NCI-H82 treated with DMSO at 0.1 percent for 48 hours (cell line): ENCODE measurements at regions not wholly inside any gene's neighbourhood (a gene's known extent, or its start where the extent isn't known, plus 50 kb on each side); places are given as distances from the start of the nearest gene placed in this dataset.
"Not testable (repeated sequence)": the region's sequence is repeated elsewhere in the genome, so short reads cannot be mapped to it uniquely, and the experiment has no call there.

Experiments used
- DNase-seq: peaks from one replicate; lab custom pipeline; 2025; ENCODE audit not compliant: unreplicated experiment; lab: John Stamatoyannopoulos, UW

DNA sequence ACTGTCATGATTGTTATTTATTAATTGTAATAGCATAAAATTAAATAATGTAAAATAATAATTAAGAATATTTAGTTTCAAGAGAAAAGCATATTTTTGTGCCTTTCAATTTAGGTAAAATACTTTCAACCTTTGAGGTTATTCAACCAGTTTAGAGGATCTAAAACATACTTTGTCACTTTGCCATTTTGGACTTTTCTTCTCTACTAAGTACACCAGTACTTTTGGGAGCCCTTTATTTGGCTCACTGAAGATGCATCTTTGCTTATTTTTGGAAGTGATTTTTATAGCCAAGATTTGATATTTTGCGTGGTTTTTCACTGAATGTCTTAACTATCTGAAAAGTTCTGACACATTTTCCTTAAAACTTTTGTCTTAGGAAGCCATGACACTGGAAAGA is 860.5 kb downstream of the SORCS1 start:
- DNase-seq = no peak

DNA sequence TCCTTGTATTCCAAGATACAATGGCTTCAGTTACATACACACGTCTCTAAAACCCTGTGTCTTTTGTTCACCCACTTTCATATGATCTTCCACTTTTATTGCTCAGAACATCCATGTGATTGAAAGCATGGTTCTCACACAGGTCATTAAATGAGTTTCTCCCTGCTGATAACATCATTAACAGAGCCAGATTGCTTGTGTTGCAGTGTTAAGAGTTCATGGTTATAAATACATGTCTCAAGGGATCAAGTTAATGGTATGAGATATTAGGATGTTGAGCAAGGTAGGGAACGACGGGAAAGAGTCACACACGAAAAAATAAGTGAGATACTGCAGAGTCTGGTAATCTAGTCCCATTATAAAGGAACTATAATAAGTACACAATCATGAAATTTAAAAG is 861.5 kb downstream of the SORCS1 start:
- no peak for DNase-seq

DNA sequence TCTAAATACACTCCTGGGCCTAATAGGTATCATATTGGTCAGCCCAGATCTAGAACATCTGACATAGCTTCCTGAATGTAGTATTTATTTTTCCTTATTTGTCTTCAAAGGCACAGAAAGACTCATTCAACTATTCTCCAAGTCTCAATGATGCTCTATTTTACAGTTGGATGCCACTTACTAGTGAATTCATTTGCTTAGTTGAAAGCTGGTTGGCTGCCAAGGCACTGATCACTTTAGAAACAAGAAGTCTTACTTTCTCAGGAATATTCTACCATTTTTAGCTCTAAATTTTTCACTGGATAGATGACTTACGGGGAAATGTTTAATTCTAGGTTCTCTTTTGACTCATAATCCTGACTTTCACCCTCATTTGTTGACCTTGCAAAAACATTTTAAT is 863.4 kb downstream of the SORCS1 start:
- DNase-seq = no peak

DNA sequence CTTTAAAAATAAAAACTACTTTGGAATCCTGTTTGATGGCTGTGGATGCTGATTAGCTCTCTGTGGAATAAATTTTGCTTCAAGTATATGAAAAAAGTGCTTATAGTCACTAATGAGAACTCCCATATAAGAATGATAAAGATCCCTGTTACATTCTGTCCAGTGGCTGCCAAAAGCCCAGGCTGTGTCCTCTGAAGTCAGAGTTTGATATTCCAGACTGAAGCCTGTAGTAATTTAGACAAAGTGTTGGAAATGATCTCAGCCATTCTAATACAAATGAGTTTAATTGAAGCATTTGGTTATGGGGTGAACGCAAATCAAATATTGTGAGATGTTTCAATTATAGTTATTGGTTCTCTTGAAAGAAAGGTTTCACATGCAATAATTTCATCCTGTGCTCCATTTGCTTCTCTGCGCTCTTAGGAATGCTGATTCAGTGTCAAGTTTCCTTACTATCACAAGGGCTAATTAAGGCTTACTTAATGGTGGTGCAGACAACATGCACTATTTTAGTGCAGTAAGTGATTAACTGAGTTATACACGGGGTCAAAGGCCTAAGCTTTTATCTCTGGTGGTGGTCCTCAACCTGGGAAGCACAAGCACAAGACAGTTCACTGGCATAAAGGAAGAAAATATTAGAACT is 867.6 kb downstream of the SORCS1 start:
- DNase-seq = no peak

DNA sequence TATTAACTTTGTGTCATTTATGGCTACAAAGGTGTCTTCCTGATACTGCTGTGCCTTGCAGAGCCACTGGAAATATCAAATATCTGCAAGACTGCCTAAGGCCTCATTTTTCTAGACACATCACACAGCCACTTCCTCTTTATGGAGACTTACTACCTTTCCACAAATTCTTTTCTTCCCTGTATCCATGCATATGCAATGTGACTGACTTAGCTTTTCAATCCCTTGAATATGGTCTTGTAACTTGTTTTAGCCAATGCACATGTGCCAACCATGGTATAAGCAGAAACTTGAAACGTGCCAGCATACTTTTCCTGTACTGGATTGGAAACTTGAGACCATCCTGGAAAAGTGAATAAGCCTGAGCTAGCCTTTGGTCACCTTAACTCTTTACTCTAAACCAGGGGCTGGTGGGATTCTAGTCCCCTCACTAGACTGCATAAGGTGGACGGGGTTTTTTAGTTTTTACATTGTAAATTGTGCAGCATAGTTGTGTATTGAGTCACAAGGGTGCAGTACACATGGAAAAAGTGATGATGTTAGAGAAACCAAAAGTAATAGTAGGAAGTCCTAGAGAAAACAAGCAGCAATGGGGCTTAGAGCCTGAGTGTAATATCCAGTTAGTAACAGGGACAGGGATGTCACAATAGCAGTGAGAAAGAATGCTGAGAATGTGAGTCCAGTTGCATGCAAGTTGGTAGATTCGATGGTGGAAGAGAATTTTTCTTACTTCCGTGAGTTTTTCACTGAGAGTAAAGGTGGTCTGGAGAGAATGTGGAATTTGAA is 879.5 kb downstream of the SORCS1 start:
- no peak for DNase-seq

DNA sequence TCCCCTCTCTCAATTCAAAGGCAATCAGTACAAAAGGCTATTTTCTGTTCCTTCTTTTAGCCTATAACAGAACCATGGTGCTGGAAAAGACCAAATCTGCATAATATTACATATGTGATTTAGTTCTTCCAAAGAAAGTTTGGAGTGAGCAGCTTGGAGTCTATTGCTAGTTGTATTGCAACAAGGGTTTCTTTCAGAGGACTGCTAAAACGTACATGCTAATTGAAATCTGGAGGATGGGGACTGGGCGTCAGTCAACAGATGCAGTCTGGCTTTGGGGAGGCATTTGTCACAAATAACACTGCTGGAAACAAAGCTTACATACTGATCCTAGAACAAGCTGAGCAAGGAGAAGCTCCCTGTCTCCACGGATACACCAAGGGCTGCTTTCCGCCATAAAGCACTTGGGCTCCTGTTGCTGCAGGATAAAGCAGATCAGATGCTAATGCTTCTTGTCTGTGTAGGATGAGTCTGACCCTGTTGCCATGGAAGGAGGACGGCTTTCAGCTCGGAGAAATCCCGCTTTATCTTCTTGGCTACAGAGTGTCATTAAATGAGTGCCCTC is 883.5 kb downstream of the SORCS1 start:
- DNase-seq = no peak

DNA sequence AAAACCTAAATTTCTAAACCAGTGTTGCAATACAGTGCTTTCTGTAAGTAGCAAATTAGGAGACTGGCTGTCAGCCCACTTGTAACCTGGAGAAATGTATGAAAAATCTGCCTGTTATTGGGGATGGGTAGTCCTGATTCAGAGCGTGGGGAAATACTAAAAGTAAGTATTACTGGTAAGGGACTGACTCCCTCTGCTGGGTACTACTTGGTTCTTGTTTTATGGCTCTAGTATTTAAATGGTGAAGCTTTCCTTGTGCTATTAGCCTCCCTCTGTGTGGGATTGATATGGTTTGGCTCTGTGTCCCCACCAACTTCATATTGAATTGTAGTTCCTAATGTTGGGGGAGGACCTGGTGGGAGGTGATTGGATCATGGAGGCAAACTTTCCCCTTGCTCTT is 886.1 kb downstream of the SORCS1 start:
- DNase-seq = no peak

DNA sequence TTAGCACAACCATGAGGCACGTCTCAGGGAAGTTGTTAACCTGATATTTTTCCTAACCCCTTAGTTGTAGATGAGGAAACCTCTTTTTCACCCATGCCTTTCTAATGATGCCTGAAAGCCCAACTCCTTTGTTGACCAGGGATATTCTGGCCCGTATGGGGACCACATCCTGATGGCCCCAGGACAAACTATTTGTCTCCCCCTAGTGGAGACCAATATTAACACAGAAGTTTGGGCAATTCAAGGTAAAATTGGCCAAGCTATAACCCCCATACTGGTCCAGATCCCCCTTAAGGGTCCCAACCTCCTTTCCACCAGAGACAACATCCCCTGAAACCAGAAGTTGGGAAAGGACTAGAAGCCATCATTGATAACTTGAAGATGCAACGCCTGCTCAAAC is 893.3 kb downstream of the SORCS1 start:
- DNase-seq = no peak

DNA sequence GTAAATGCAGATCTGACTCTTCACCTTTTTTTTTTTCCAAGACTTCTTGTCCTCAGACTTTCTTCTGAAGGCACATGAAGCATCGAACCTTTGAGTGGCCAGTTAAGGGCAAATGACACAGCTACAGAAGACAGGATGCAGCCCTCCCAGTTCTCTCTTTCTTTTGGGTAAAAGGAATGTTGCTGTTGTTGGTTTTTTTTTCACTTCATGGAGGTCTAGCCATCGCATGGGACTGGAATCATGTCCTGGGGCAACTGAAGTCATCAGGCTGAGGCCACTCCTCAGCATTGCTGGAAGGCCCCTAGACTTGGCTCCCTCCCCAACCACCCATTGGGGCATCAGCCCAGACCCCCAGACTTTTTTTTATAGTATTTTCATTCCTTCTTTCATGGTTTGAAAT is 896.5 kb downstream of the SORCS1 start:
- DNase-seq = no peak

DNA sequence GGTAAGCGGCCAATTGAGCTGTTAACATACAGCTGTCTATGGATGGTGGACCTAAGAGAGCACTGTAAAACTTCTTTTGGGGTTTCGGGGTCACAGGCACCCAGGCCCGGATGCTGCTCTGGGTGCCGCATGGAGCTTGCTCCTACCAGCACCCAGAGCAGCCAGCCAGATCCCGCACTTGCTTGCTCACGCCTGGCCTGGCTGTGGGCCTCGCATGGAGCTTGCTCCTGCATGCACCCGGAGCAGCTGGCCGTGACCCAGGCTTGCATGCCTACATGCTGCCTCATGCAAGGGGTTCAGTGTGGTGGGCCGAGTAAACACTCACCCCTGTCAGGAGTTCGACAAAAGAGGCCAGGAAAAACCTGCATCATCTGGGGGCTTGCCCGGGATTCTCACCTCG is 896.9 kb downstream of the SORCS1 start:
- DNase-seq = no peak

DNA sequence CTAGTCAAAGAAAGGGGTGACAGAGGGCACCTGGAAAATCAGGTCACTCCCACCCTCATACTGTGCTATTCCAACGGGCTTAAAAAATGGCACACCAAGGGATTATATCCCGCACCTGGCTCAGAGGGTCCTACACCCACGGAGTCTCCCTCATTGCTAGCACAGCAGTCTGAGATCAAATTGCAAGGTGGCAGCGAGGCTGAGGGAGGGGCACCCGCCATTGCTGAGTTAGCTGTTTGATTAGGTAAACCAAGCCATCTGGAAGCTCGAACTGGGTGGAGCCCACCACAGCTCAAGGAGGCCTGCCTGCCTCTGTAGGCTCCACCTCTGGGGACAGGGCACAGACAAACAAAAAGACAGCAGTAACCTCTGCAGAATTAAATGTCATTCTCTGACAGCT is 907.1 kb downstream of the SORCS1 start:
- DNase-seq = not testable (repeated sequence)

DNA sequence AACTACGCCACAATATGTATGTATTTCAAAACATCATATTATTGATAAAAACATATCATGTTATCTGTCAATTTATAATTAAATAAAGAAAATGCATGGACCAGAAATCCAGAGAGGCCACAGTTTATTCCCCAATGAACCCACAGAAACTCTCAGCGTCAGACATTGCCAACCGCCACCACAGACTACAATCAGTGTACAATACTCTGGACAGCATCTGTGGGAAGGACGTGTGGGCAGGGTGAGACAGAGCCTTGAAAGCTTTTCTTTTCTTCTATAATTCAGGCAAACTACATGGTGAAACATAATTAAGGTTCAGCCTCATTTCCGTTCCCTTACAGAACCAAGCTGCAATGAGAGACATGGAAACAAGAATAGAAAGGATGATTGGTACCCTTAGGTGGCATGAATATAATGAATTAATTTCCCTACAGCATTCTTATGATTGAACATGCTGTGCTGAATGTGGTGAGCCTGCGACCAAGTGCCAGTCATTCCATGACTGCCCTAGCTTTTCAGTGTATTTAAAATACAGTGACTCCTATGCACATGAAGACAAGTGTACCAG is 909.3 kb downstream of the SORCS1 start:
- DNase-seq = no peak

DNA sequence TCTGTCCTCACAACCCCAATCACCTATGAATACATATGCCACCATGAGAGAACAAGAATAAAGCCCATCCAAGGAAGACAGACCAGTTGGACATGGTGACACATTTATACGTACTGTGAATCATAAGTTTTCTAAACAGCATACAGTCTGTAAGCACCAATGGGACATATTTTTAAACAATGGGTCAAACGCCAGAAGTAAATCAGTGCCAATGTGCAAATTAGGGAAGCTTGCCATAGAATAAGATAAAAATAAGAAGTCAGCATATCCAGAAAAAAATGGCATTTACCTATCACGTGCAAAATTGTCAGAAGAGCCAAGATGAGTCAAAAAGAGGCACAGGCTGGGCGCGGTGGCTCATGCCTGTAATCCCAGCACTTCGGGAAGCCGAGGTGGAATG is 910.4 kb downstream of the SORCS1 start:
- no peak for DNase-seq

DNA sequence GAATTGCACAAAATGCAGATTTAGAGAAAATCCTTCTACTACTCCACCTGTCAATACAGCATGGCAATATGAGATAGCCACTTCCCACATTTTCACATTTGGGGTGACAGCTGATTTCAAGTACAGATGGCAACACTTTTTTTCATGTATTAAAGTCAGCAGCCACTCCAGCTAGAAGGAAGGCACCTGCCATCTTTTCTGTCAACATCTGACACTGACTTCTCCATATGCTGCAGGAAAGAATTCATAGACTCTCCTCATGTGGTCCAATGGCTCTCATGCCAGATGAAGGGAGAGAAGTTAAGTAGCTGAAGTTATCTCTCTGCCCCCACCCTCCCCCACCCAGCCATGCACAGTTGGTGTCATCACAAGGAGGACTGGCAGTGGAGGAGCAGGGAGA is 912.0 kb downstream of the SORCS1 start:
- no peak for DNase-seq

DNA sequence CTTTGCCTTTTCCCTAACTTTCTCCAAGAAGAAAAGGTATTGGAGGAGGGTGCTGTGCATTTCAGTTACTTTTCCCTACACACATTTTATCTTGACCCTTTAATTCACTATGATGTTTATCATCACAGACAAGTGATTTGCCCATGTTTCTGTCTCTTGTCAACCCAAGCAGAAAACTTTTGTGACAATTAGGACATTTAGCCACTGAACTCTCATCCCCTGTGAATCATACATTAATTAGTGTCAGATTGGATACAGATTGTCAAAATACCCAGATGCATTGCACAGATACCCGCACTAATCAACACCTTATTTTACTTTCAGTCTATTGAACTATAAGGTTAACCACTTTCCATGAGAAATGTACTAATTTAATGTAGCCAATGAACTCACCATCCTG is 912.9 kb downstream of the SORCS1 start:
- no peak for DNase-seq

DNA sequence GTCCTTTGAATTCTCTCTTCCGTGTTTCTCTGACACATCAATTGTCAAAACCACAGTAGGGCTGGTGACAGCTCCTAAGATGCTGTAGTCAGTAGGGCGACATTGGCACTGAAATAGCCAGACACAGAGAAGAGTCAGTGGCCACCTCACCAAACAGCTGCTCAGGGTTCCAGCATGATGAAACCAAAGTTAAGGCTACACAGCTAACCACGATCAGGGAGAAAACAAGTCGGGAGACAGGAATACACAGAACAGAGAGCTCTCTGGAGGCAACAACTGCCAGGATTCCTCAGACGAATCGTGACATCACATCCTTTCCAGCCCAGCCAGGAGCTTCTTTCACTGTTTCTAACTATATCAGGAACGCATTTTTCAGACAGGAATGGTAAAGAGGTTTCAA is 922.2 kb downstream of the SORCS1 start:
- DNase-seq = no peak

DNA sequence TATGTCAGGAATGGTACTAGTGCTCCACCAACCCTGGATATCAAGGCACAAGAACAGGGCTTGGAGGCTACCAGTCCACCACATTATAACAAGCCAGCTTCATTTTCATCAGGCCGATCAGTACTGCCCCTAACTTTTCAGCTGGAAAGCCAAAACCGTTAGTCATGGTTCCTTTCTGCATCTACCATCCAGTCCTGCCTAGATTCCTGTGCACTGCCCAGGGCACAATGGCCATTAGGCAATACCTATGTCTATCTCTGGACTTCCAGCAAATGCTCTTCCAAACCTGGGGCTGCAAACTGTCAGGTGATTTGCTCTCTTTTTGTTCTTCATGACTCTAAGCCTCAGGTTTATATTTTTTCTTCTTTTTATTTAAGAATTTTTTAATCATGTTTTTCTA is 937.7 kb downstream of the SORCS1 start:
- no peak for DNase-seq

DNA sequence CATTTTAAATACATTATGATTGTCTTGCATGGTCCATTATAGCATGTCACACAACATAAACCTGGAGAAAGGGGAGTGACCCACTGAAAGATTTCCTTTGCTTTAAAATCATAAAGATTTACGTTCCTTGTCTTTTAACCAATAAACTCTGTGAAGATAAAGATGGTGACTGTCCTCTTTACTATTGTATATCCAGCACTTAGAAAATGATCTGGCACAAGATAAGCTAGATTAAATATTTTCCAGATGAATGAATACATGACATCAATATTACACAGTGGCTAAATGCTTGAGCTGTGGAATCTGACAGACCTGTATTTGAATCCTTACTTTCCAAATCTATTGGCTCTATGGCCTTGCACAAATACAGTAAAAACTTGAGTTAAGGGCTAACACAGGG is 938.4 kb downstream of the SORCS1 start:
- no peak for DNase-seq

DNA sequence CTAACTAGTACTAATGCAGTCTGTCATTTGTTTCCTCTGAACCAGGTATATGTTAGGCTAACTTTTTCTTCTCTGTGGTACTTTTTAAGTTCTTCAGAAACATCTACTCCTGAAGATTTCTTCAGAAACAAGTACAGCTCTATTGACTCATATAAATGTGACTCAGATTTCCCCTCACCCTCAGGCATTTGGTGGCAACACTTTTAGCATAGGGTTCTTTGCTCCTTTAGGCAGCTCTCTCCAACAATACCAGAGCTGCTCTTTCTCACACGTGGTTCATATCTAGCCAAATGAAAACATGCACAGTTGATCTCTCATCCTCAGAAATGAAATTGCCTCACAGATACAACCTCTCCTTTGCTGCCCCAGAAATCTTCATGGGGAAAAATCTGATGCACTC is 939.8 kb downstream of the SORCS1 start:
- DNase-seq = no peak

DNA sequence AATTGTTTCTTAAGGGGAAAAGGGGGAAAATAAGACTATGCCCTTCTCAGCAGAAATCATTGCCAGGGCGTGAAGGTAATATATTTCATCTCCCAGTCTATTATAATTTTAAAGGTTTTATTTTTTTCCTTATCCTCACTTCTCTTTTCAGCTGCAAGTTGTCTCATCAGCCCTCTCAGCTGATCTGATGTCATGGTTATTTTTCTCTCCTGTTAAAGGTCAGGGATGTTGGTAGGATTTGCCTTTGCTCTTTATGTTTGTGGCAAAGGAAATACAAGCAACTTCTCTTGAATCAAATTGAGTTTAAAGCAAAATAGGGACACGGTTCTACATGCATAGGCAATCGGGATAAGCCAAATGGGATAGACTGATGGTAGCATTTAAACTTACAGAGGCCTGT is 946.9 kb downstream of the SORCS1 start:
- DNase-seq = no peak

DNA sequence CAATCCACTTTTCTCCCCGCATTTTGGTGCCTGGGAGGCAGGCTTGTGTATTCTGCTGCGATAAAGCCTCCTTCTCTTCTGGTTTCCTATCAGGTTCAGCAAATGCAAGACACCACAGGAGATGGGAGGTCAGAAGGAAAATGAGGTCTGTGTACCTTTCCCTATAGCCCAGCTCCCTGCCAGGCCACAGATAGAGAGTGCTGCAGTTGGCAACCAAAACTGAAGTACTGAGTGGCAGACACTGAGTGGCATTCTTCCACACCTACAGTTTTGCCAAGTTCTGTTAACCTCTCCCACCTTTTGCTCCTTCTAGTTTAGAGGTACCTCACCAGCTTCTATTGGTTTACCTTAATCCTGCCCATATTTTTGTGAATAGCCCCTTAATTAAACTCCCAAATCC is 948.4 kb downstream of the SORCS1 start:
- DNase-seq = no peak

DNA sequence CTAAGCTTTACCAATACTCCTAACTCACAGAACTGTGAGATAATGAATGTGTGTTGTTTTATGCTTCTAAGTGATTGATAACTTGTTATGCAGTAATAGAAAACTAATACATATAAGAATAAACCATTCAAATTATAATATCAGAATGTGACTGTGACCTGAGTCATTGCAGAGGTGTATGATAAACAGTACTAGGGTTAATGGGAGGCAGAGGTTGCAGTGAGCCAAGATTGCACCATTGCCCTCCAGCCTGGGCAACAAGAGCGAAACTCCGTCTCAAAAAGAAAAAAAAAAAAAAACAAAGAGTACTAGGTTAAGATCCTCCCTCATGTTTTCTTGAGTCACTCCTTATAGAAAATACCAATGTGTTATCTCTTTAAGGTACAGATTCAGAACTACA is 950.3 kb downstream of the SORCS1 start:
- no peak for DNase-seq
